ENCODE measurements at regions not wholly inside any gene's neighbourhood (a gene's known extent, or its start where the extent isn't known, plus 50 kb on each side); places are given as distances from the start of the nearest gene placed in this dataset.

DNA sequence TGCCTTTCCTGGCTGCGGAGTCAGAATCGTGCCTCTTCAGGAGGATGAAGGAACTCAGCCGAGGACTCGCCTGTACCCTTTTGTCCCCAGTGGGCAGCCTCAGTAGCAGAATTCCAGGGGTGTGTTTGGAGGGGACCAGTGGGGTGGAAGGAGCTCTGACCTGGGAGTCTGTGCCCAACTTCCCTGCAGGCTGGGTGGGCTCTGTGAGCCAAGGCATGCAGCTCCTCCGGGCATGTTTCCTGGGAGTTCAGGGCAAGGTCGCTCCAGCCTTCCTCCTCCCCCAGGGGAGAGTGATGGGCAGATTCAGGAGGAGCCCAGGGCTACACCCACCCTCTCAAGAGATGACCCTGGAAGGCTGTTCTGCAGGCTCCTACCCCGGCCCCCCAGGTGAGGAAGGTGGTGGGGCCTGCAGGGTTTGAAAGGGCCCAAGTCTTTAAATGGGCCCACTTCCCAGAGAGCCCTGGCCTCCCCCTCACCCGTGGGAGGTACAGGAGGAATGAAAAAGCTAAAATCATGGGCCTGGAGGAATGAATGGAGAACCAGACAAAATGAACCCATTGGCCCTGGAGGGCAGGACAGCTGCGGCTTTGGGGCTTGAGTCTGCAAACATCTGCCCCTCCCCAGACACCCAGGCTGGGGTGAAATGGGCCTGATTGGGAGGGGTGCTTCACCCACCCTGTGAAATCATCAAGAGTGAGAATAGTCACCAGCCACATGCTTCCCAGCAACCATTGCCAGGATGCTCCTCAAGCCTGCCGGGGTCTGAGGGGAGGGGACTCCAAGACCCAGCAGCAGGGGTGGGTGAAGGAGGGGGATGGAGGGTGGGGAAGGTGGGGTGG is 77.6 kb upstream of the PMEPA1 start:
- Histone ChIP-seq H3K36me3 (ENCODE audit: insufficient read depth, low read length) (no peaks in the 10 kb centered on the region), H3K9me3 (ENCODE audit: low read length) (no peaks in the 10 kb centered on the region), H4K20me1 (ENCODE audit: insufficient read depth, low read length) (no peaks in the 10 kb centered on the region), H2AFZ (ENCODE audit: low read length) (no peak overlapping the region), H3K4me3 (ENCODE audit: low read depth, low read length, poor library complexity, severe bottlenecking) (no peak overlapping the region), H3K79me2 (ENCODE audit: insufficient read depth, low read depth, low read length) (no peaks in the 10 kb centered on the region), H3K27ac (ENCODE audit: low read depth, low read length, poor library complexity, severe bottlenecking) (no peak overlapping the region), H3K4me1 (ENCODE audit: insufficient read depth, low read length, poor library complexity, severe bottlenecking) (no peaks in the 10 kb centered on the region), H3K4me2 (ENCODE audit: low read length) (no peak overlapping the region), H3K9me2 (ENCODE audit: insufficient read depth, low read length) (no peaks in the 10 kb centered on the region)
- intact Hi-C loops (cut with micrococcal nuclease; ENCODE audit: unreplicated experiment), result no loop called here
- TF ChIP-seq, protein P1, sequence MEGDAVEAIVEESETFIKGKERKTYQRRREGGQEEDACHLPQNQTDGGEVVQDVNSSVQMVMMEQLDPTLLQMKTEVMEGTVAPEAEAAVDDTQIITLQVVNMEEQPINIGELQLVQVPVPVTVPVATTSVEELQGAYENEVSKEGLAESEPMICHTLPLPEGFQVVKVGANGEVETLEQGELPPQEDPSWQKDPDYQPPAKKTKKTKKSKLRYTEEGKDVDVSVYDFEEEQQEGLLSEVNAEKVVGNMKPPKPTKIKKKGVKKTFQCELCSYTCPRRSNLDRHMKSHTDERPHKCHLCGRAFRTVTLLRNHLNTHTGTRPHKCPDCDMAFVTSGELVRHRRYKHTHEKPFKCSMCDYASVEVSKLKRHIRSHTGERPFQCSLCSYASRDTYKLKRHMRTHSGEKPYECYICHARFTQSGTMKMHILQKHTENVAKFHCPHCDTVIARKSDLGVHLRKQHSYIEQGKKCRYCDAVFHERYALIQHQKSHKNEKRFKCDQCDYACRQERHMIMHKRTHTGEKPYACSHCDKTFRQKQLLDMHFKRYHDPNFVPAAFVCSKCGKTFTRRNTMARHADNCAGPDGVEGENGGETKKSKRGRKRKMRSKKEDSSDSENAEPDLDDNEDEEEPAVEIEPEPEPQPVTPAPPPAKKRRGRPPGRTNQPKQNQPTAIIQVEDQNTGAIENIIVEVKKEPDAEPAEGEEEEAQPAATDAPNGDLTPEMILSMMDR (conservative IDR thresholded peaks at IDR 0.05; ENCODE audit: low read length), result no peak
- no peak for TF ChIP-seq EZH2phosphoT487 (IDR thresholded peaks at IDR 0.05; ENCODE audit: borderline replicate concordance, low read depth, low read length)
- POLR2A ChIA-PET, result no interaction called here
- BruUV-seq (replicated peaks), result no TSS peak
- CTCF ChIA-PET (ENCODE audit: unreplicated experiment), result no interaction called here
- DNase-seq (ENCODE audit: low spot score), result no peak

GRCh38 chr20:57786304-57786932 is 76.6 kb upstream of the PMEPA1 start:
- no peaks in the 10 kb centered on the region for H3K79me2 ChIP-seq (ENCODE audit: insufficient read depth, low read depth, low read length)
- no peak overlapping the region for H3K4me2 ChIP-seq (ENCODE audit: low read length)
- CTCF ChIA-PET (ENCODE audit: unreplicated experiment), result no interaction called here
- H3K27ac ChIP-seq (ENCODE audit: low read depth, low read length, poor library complexity, severe bottlenecking), result no peak overlapping the region
- no peak overlapping the region for H3K4me3 ChIP-seq (ENCODE audit: low read depth, low read length, poor library complexity, severe bottlenecking)
- no peak overlapping the region for H2AFZ ChIP-seq (ENCODE audit: low read length)
- no peaks in the 10 kb centered on the region for H3K36me3 ChIP-seq (ENCODE audit: insufficient read depth, low read length)
- no peaks in the 10 kb centered on the region for H3K4me1 ChIP-seq (ENCODE audit: insufficient read depth, low read length, poor library complexity, severe bottlenecking)
- POLR2A ChIA-PET, result no interaction called here
- intact Hi-C loops (cut with micrococcal nuclease; ENCODE audit: unreplicated experiment), result no loop called here
- BruUV-seq (replicated peaks), result no TSS peak
- DNase-seq (ENCODE audit: low spot score), result no peak
- H3K9me3 ChIP-seq (ENCODE audit: low read length), result no peaks in the 10 kb centered on the region
- no peaks in the 10 kb centered on the region for H3K9me2 ChIP-seq (ENCODE audit: insufficient read depth, low read length)
- TF ChIP-seq, protein P1 (conservative IDR thresholded peaks at IDR 0.05; ENCODE audit: low read length), result no peak
- TF ChIP-seq EZH2phosphoT487 (IDR thresholded peaks at IDR 0.05; ENCODE audit: borderline replicate concordance, low read depth, low read length), result no peak
- H4K20me1 ChIP-seq (ENCODE audit: insufficient read depth, low read length), result no peaks in the 10 kb centered on the region

GRCh38 chr20:57785720-57786119 is 75.9 kb upstream of the PMEPA1 start:
- H3K79me2 ChIP-seq (ENCODE audit: insufficient read depth, low read depth, low read length), result no peaks in the 10 kb centered on the region
- BruUV-seq (replicated peaks), result no TSS peak
- no peaks in the 10 kb centered on the region for H4K20me1 ChIP-seq (ENCODE audit: insufficient read depth, low read length)
- H3K9me3 ChIP-seq (ENCODE audit: low read length), result no peaks in the 10 kb centered on the region
- POLR2A ChIA-PET, result no interaction called here
- no peak overlapping the region for H2AFZ ChIP-seq (ENCODE audit: low read length)
- intact Hi-C loops (cut with micrococcal nuclease; ENCODE audit: unreplicated experiment), result no loop called here
- H3K4me2 ChIP-seq (ENCODE audit: low read length), result no peak overlapping the region
- H3K4me1 ChIP-seq (ENCODE audit: insufficient read depth, low read length, poor library complexity, severe bottlenecking), result no peaks in the 10 kb centered on the region
- CTCF ChIA-PET (ENCODE audit: unreplicated experiment), result no interaction called here
- no peak for DNase-seq (ENCODE audit: low spot score)
- H3K27ac ChIP-seq (ENCODE audit: low read depth, low read length, poor library complexity, severe bottlenecking), result no peak overlapping the region
- no peaks in the 10 kb centered on the region for H3K36me3 ChIP-seq (ENCODE audit: insufficient read depth, low read length)
- H3K4me3 ChIP-seq (ENCODE audit: low read depth, low read length, poor library complexity, severe bottlenecking), result no peak overlapping the region
- no peaks in the 10 kb centered on the region for H3K9me2 ChIP-seq (ENCODE audit: insufficient read depth, low read length)
- TF ChIP-seq, protein P1 (conservative IDR thresholded peaks at IDR 0.05; ENCODE audit: low read length), result no peak
- no peak for TF ChIP-seq EZH2phosphoT487 (IDR thresholded peaks at IDR 0.05; ENCODE audit: borderline replicate concordance, low read depth, low read length)

All from OCI-LY7 (cell line).